ENCODE measurements at regions not wholly inside any gene's neighbourhood (a gene's known extent, or its start where the extent isn't known, plus 50 kb on each side); places are given as distances from the start of the nearest gene placed in this dataset.

DNA sequence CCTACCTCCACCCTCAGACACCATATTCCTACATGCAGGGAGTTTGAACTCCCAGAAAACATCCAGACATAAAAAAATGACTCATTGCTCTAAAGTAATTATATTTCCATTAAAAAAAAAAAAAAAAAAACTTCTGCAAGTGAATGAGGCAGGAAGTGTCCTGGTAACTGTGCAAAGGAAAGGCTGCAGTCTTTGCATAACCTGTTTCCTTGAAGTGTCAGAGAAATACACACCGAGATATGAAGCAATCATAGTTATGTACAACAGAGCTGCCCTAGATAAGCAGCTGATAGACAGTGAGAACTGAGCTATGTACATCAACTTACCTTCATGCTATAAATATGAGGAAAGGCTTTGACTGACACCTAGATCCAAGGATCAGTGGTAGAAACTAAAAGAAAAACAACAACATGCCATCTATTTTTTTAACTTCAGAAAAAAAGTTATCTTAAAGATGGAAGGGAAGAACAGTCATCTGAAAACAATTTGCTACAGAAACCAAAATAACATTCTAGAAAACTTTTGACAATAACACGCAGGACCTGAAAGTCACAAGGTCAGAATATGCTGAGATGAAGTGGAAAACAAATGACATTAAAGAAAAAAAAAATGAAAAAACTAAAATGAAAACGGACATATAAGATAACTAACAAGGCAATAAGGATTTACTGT lies 263.2 kb downstream of the SEC23A start:
- DNase-seq, result no peak

DNA sequence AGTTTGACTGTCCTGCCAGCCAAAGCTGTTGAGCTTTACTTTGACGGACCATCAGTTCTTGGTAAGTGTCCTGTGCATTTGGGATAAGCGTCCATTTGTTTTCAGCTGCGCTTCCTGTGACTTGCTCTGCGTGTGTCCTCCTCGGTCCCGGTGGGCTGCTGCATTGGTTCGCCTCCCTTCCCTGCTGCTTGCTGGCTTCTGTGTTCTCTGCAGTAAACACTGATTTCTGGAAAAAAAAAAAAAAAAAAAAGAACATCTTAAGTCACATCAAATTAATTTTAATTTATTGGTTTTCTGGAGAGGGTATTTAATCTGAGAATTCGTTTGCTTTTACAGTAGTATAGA lies 264.1 kb downstream of the SEC23A start:
- DNase-seq, result no peak

DNA sequence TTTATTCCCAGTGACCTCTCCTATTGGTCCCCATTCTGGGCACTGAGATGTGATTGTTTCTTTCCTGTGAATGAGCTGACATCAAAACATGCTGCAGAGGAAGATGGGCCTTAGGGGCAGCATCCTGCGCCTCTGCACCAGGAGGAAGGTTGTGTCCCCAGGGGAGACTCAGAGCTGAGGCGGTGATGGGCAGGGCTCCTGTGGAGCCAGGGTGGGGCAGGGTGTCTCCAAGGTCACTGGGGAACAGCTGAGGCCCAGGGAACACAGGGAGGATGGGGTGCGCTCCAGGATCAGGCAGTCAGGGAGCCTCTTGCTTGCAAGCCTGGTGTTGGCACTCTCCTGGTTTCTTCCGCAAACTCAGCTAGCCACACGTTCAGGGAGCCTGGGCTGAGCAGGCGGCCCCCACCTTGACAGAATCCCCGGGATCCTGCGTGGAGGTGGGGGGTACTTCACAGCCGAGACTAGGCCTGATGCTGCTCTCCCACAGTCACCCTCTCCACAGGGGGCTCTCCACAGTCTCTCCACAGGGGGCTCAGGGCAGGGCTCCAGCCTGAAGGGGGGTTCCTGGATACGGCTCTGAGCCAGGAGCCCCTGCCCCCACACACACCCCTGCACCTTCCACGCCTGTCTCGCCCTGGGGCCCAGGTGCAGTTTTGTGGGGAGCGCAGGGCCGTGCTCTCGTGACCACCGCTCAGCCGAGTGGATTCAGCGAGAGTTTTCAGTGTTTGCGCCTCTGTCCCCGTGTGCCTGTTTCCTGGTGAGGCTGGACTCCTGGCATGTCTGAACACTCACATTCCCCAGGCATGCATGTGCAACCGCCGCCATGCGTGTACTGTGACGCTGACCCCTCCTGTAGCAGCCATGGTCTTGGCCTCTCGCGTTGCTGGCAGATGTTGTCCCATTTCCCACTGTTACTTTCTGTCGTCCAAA lies 264.7 kb downstream of the SEC23A start:
- no peak for DNase-seq

DNA sequence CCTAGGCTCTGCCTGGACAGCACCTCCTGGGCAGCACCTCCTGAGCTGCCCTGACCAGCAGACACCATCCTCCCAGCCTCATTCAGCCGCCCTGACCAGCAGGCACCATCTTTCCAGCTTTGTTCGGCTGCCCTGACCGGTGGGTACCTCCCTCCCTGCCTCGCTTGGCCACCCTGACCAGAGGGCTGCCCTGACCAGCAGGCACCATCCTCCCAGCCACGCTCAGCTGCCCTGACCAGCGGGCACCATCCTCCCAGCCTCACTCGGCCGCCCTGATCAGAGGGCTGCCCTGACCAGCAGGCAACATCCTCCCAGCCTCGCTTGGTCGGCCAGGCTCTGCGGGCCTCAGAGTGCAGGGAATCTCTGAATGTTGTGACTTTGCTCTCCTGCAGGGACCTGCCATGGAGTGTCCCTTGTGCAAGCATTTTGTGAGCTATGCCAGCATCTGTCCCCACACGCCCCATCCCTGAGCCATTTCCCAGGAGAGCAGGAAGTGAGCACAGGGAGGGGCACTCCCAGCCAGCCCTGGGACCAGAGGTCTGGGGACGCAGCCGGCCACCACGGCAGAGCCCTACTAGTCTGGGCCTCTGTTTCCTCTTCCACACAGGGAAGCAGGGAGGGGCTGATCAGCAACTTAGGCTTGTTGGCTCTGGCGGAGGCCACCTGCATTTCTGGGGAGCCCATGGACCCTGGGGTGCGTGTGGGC lies 265.5 kb downstream of the SEC23A start:
- DNase-seq, result no peak

DNA sequence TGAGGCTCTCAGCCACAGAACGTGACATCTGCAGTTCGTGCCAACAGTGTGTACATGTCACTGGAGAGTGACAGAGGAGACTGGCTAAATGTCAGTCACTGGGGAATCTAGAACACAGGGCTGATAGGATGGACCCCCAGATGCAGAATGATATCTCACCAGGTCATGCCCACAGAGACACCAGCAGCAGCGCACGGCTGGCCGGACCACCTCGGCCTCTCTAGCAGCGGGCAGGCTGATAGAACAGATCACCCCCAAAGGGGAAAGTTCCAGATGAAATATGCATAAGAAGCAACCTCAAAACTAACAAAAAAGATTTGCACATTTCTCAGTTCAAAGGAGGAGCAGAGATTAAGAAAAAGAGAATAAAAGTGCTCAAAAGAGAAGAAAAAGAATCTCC lies 266.5 kb downstream of the SEC23A start:
- no peak for DNase-seq

DNA sequence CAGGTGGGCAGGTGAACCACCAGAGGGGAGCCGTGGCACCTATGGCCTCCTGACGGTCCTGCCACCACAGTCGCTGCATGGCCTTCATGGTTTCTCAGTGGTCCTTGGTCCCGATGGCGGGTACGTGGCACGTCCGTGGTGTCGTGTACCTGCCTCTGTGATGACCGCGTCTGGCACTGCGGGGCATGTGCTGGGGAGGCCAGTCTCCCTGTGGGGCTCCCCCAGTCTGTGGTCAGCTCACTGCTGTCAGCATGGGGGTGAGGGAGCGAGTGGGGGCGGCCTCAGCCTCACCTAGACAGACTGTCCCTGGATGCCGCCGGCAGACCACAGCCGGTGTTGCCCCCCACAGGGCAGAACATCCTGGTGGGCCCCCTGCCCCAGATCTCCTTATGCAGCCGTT lies 267.2 kb downstream of the SEC23A start:
- no peak for DNase-seq

GRCh38 chr14:38828183-38828827 lies 274.7 kb downstream of the SEC23A start:
- DNase-seq, result no peak

- no peak for DNase-seq
Observed at GRCh38 chr14:38824706-38825105, 278.3 kb downstream of the SEC23A start.

DNA sequence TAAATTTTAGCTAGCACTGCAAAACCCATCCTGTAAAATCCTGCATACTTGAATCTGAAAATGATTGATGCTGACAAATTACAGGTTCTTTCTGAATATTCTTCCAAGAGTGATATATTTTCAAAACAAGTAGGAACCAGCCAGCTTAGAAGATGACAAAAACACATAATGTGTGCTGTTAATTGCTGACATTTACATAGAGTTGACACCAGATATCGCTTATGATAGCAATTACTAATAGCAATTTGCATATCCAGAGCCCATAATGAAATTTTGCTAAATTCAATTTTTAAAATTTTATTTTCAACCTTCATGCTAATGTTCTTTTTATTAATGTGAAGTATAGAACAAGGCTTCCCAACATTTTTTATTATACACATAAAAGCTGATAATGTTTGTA lies 284.5 kb downstream of the SEC23A start:
- DNase-seq, result no peak

GRCh38 chr14:38808734-38809455 lies 294.1 kb downstream of the SEC23A start:
- DNase-seq, result no peak

GRCh38 chr14:38799671-38800070 lies 303.4 kb downstream of the SEC23A start:
- no peak for DNase-seq

GRCh38 chr14:38794677-38795076 lies 308.4 kb downstream of the SEC23A start:
- DNase-seq, result no peak

DNA sequence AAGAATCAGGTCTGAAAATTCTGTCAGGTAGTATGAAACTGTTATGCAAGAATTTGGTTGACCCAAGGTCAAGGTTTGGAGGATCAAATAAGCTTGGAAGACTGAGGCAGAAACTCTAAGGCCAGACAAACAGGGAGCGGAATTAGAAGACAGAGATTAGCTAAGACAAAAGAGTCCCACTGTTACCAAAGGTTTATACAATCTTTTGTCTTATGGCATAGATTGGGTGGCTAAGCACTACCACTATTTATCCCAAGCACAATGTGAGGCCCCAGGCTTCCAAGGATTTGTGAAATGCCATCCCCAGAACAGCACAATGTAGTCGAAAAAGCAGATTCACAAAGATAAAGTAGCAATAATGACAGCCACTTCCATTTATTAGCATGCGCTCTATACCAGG lies 311.2 kb downstream of the SEC23A start:
- DNase-seq, result no peak

GRCh38 chr14:38790916-38791315 lies 312.1 kb downstream of the SEC23A start:
- DNase-seq, result no peak

DNA sequence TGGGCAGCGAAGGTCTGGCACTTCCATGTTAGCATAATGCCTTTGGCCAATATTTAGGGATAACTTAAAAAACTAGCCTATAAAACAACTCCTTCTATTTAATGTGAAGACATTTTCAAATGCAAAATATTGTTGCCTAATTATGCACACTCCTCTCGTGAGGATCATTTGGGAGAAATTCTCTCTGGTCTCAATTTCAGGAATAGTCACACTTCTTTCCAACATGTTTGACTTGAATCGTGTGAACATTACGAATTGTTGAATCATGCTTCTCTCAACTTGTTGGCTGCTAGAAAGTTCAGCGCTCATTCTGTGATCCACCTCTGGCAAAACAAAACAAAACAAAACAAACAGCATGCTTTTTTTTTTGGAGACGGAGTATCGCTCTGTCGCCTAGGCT lies 313.2 kb downstream of the SEC23A start:
- no peak for DNase-seq

GRCh38 chr14:38788060-38788459 lies 315.0 kb downstream of the SEC23A start:
- DNase-seq, result no peak

- no peak for DNase-seq
Observed at GRCh38 chr14:38786921-38787320, 316.1 kb downstream of the SEC23A start.

DNA sequence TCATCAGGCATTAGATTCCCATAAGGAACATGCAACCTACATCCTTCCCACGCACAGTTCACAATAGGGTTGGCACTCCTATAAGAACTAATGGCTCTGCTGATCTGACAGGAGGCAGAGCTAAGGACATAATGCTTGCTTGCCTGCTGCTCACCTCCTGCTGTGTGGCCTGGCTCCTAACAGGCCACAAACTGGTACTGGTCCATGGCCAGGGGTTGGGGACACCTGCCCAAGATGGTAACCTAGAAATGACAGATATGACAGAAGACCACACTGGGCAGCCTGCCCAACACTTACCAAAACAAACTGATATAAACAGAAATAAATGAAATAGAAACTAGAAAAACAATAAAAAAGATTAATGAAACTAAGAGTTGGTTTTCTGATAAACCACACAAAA lies 325.6 kb downstream of the SEC23A start:
- no peak for DNase-seq

DNA sequence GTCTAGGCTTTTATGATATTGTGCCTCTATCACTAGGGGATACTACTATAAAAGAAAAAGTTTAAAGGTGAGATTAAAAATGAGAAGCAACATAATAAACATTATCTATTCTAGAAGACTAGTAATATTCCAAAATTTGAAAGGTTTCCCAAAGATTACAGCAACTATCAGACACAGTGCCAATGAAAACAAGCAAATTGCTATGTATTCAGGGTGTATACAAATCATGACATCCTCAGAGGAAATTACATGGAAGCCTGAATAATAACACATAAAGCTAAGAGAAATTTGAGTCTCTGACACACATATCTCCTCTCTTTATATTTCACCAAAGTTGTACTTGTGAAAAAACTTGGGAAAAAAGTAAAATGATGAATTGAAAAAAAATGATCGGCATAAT lies 327.0 kb downstream of the SEC23A start:
- no peak for DNase-seq

- no peak for DNase-seq
Observed at GRCh38 chr14:38774162-38774561, 328.9 kb downstream of the SEC23A start.

DNA sequence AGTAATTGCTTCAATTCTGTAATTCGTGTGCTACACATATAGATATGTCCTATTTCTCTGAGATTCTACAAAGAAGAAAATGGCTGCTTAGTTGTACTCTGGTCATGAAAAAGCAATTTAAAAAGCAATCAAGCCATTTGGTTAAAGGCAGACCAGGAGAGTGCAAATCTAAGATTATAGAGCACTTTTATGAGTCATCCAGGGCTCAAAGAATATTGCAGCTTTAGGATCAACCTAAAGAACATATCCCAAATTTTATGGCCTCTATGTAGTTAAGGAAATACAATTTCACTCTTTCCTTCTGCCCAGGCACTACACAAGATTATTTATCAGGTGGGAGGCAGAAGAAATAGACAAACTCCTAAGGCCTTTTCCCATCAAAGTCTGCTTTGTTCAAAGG lies 332.8 kb downstream of the SEC23A start:
- DNase-seq, result no peak

GRCh38 chr14:38762845-38763244 lies 340.2 kb downstream of the SEC23A start:
- DNase-seq, result no peak

GRCh38 chr14:38762426-38762825 lies 340.6 kb downstream of the SEC23A start:
- DNase-seq, result no peak
